Jurkat, Clone E6-1 (cell line): ENCODE measurements at regions not wholly inside any gene's neighbourhood (a gene's known extent, or its start where the extent isn't known, plus 50 kb on each side); places are given as distances from the start of the nearest gene placed in this dataset.

Experiments
- DNase-seq: peaks from one replicate; pipeline ENCODE4 v3.0.0-alpha.2; 2011; ENCODE audit warnings: low read depth, low spot score
- H3K4me3 ChIP-seq: 2 replicates; pipeline ENCODE4 v1.5.1; 2011; ENCODE audit warnings: mild to moderate bottlenecking, low read length, control low read depth, moderate library complexity

DNA sequence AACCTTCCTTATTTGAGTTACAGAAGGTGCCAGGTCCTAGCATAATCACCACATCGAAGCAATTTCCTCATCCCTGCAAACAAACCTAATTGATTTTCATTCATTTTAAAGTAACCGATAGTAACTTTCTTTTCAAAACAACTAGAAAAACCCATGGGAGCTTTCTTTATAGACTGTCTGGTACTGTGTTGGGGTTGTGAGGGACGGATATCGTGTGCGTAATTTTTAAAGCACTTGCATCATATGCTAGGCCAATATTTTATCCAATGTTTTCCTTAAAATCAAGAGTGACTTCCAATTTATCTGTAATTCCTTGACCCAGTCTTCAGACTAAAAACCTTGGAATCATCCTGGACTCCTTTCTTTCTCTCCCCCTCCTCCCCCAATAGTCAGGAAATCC, 271.5 kb upstream of the SESN3 start:
- no peak for DNase-seq

DNA sequence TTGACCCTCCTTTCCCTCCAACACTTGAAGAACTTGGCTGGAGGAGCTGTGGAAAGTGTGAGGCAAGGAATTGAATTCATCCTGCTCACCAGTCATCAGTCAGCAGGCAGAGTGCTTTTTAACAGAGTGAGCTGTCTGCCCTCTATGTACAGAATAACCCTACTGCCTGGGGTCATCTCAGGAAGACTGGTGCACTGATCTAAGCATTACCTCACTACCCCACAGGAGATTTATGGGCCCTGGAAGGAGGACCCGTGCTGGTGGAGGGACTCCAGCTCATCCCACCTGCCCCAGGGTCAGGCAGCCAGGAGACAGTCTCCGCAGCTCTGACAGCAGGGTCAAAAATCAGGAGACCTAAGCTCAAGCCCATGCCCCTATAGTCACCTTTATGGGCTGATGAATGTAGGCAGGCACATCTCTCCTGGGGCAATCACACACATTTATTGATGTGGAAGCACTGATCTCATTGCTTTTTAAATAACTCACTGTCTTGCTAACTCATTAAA, 270.8 kb upstream of the SESN3 start:
- no peak overlapping the region for H3K4me3 ChIP-seq
- DNase-seq = no peak

More for the DNA sequence above, 271.5 kb upstream of the SESN3 start:
- no peak overlapping the region for H3K4me3 ChIP-seq

DNA sequence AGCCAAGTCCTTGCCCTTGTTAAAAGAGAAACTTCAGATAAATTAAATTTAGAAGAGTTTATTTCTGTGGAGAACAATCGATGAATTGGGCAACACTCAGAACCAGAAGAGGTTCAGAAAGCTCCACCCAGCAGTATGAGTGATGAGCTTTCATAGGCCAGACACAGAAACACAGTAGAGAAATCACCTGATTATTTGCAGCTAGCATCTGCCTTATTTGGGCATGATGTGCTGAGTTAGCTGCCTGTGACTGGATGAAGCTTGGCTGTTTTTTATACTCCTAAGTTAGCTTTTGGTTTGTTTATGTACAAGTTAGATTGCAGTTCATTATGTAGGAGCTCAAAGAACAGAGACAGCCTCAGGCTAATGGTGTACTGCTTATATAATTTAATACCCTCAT, 269.5 kb upstream of the SESN3 start:
- DNase-seq = no peak
- H3K4me3 ChIP-seq = no peak overlapping the region

DNA sequence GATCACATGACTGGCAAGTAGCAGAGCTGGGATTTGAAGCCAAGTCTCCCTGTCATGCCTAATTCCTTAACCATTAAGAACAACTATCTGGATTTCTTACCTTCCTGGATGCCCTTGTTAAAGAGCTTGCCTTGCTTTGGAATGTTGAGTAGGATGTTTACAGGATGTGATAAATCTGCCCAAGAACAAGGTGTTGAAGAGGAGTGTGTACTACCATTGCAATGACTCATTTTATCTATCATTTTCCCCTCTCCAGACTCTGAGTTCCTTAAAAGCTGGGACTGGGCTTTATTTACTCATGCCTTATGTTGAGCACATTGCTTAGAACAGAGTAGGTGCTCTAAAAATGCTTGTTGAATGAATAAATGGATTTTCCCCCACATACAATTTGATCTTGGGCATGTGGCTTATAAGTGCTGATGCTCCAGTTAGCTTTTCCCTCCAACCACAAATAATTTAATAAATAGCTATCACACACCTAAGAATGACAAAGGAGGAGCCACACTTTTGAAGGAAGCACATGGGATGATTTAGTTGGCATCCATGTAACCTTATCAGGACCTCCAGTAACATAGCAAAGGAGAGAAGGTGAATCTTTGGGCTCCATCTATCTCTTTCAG, 268.6 kb upstream of the SESN3 start:
- DNase-seq = no peak
- H3K4me3 ChIP-seq = no peak overlapping the region

DNA sequence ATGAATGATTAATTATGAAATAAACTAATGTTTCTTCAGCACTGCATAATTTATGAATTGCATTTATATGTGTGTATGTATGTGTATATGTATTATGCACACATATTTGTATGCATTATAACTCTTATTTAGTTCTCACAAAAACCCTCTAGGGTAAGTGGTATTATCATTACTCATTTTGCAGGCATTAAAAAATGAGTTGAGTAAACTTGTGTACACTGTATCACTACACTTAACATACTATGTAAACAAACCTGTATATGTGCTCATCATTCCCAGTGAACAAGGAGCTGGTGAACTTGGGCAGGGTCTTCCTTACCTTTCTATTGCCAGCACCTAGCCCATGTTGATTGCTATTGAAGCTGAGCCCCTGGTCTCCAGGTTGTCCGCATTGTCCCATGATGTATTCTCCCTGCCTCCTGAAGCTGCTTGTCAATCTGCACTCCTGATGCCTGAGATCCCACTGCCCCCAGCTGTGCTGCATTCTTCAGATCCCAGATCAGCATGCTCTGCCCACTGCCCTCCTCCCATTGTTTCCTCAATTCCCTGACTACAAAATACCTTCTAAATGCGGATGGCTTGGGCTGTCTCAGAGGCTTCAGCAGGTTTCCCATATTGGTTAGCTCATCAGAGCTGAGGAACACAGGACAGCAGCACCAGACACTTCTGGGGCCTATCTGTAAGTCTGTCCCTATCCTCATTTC, 267.9 kb upstream of the SESN3 start:
- no peak for DNase-seq

DNA sequence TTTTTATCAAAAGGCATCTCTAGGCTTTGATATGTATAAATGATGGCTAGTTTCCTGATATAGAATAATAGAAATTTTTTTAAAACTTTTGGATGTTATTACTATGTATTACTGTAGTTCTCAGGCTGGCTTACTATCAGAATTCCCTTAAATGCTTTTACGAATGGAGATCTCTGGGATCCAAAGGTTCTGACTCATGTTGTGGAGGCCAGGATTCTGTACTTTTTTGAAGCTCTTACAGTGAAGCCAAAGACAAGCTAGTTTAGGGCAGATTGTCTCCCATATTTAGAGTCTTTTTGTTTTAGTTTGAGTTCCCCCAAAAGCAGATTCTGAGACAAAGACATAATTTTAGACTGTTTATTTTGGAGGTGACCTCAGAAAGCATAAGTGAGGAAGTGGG, 265.9 kb upstream of the SESN3 start:
- H3K4me3 ChIP-seq = no peak overlapping the region
- no peak for DNase-seq

More for the DNA sequence above, 267.9 kb upstream of the SESN3 start:
- H3K4me3 ChIP-seq = no peak overlapping the region

DNA sequence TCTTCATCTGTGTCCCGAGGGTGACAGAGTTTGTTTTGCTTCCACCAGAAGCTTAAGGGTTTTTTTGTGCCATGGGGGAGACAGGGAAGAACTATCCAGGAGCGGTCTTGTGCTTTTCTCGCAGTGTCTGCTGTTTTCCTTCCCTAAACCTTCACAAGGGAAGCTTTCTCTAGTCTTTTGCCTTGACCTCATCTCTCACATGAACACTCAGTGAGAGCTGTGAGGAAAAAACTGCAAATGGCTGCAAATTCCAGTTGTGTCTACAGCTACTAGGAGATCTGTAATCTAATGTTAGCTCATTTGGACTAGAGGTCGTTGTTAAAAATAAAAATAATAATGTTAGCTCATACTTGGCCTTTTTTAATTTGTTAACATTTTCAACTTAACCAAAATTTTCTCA, 264.7 kb upstream of the SESN3 start:
- no peak for DNase-seq
- no peak overlapping the region for H3K4me3 ChIP-seq

DNA sequence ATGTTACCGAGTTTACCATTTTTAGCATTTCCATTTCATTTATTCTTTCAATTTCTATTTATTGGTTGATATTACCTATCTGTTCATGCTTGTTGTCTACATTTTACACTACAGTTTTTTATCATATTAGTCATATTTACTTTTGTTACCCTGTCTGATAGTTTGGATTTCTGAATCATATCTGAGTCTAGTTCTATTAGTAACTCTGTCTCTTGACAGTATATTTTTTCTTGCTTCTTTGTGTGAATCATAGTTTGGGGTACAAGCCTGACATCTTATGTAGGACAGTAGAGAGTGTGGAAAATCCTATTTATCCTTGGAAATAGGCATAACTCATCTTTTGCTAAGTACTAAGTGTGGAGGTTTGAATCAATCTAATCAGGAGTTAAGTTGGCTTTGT, 263.9 kb upstream of the SESN3 start:
- DNase-seq = no peak
- no peak overlapping the region for H3K4me3 ChIP-seq

DNA sequence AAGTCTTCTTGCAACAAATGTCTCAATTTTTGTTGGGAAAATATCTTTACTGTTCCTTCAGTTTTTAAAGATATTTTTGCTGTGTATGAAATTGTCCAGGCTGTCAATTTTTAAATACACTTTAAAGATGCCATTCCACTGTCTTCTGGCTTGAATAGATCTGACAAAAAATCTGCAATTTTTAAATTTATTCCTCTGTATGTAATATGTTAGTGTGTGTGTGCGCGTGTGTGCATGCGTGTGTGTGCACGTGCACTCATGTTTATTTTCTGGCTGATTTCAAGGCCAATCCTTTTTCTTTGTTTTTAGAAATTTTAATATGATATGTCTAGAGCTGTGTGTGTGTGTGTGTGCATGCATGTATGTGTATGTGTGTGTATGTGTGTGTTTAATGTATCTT, 263.2 kb upstream of the SESN3 start:
- DNase-seq = no peak
- H3K4me3 ChIP-seq = no peak overlapping the region

DNA sequence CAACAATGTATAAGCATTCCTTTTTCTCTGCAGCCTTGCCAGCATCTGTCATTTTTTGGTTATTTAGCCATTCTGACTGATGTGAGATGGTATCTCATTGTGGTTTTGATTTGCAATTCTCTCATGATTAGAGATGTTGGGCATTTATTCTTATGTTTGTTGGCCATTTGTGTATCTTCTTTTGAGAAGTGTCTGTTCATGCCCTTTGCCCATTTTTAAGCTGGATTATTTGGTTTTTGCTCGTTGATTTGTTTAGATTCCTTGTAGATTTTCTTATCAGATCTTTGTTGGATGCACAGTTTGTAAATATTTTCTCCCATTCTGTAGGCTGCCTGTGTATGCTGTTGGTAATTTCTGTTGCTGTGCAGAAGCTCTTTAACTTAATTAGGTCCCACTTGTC, 259.6 kb upstream of the SESN3 start:
- DNase-seq = no peak
- H3K4me3 ChIP-seq = no peak overlapping the region

DNA sequence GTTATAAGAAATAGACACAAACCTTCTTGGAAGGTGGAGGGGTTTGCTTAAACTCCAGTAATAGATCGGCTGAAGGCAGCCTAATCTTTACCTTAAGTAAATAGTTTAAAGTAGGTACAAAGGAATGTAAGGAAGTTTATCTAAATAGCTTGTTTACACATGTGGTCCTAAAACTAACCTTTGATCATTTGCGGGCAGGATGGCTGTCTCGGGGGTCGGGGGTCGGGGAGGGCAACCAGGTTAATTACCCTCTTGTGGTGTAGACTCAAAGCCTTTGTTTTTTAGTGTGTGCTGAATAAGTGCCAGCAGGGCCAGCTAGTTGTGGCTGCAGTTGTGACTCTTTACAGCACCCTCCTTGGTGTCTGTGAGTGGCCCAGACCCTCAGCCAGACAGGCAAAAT, 256.9 kb upstream of the SESN3 start:
- no peak overlapping the region for H3K4me3 ChIP-seq
- DNase-seq = no peak

DNA sequence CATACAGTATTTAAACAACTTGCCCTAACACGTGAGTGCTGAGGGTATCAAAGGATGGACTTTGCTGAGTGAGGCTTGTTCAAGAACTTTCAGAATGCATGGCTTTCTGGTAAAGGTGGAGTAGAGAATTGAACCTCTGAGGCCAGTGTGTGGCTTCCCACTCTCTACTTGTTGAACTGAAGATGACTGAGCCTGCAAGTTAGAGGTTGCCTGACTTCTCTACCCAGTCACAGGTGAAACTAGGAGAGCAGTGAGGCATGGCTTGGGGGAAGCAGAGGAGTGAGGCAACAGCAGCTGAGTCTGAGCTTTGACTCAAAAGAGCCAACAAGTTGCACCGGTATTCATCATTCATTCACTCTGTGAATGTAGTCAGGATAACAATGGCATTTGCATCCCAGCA, 256.4 kb upstream of the SESN3 start:
- H3K4me3 ChIP-seq = no peak overlapping the region
- DNase-seq = no peak

DNA sequence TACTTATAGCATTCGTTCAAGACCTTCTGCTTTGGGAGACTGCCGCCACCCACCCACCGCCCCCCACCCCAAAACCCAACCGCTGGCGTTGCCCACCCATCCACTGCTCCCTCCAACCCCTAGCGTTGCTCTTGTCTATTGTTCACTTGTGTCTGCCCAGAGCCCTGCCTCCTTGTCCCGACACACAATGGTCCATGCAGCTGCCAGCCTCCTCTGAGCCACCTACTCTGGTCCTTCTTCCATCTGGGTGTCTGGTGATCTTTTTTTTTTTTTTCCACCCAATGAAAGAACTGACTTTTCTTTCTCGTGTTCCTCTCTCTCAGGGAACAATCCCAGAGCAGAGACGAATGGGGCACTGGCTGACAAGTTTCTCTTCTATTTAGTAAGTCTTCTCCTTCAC, 256.0 kb upstream of the SESN3 start:
- no peak overlapping the region for H3K4me3 ChIP-seq
- no peak for DNase-seq

DNA sequence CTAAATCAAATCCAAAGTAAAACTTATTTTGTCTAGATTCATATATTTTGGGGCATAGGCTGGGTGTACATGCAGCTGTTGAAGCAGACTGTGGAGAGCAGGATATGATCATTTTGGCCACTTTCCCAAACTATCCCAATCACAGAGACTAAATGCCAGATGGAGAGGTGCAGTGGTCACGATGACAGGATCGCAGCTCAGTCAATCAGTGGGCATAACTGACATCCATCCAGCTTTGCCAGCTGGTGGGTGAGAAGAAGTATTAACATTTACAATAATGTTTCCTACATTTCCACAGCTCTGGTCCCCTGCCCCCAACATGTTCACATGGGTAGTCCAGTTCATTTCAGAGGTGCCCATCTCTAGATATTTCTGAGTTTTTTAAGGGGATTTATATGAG, 255.5 kb upstream of the SESN3 start:
- H3K4me3 ChIP-seq = no peak overlapping the region
- no peak for DNase-seq

DNA sequence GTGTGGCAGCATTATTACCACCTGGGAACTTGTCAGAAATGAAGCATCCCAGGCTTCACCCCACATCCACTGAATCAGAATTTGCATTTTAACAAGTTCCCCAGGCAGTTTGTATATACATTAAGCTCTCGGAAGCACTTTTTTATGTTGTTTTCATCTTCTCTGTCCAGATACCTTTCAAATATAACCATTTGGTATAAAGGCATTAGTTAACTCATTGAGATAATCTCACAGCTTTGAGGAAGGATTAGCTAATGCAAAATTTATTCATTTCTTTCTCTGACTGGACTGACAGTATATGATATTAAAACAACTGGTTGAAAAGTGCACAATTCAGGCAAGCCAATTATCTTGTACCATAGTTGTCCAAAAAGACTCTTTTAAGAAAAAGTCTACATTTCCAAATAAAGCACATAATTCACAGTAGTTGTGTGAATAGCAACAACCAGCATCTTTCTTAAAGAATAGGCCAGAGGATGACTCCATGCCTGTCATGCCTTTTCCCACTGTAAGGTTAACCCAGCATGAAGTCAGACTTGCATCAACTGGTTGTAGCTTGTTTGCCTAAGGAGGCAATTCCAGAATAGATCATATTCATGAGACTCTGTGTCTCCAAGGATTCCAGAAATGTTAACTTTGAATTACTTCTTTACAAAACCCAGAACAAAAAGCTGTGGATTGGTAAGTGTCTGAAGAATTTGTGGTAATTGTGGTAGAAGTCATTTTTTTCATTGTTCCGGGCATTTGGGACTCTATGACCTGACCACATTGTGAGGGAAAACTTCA, 254.3 kb upstream of the SESN3 start:
- no peak overlapping the region for H3K4me3 ChIP-seq
- no peak for DNase-seq

DNA sequence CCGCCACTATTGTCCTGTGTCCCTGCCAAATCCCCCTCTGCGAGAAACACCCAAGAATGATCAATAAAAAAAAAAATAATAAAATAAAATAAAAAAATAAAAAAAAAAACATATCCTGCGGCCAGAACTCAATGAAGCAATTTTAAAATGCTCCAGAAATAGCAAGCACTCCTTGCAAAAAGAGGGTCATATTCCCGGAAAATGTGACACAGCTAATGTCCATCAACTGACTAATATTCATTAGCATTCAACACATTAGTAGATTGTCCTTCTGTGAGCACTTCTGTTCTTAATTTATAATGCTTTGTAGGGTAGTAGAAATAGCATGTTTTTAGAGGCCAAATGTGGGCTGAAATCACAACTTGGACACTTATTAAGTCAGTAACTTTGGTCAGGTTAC, 252.3 kb upstream of the SESN3 start:
- H3K4me3 ChIP-seq = no peak overlapping the region
- no peak for DNase-seq

DNA sequence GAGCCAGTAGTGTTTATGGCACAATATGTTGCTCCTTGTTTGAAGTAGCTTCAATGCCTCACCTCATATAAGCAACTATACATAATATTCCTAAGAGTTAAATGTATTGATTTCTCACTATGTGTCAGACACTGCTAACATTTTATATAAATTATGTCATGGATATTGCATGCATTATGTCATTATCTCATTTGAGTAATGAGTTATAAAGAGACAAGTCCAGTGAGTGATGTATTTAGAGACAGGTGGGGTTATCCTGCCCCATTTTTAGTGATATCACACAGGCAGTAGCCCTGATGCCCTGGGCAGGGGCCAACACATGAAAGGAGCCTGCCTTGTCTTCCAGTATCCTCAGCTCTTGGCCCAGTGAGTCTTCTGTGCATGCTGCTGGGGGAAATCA, 247.0 kb upstream of the SESN3 start:
- no peak for DNase-seq
- no peak overlapping the region for H3K4me3 ChIP-seq

DNA sequence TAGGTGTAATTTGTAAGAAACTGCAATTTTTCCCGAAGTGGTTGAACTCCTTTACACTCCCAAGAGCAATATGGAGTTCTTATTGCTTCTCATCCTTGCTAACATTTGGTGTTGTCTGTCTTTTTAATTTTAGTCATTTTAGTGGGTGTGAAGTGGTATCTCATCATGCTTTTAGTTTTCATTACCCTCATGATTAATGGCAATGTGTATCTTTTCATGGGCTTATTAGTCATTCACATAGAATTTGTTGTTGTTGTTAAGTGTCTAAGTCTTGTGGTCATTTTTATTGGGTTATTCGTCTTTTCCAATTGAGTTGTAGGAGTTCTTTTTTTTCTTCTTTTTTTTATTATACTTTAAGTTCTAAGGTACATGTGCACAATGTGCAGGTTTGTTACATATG, 238.3 kb upstream of the SESN3 start:
- DNase-seq = no peak
- no peak overlapping the region for H3K4me3 ChIP-seq

DNA sequence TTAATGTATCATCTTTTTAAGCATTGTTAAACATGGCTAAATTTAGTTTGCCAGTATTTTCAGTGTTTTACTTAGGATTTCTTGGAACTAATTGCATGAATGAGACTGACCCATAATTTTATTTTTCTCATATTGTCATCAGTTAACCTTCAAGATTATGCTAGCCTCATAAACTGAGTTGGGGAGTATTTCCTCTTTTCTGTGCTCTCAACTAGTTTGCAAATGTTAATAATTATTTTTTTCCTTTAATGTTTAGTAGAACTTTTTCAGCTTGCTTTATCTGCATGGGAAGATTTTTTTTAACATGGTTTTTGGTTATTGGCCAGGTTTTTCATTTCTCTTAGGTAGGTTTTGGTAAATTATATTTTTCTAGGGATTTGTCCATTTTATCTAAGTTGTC, 235.4 kb upstream of the SESN3 start:
- DNase-seq = no peak
- H3K4me3 ChIP-seq = no peak overlapping the region

DNA sequence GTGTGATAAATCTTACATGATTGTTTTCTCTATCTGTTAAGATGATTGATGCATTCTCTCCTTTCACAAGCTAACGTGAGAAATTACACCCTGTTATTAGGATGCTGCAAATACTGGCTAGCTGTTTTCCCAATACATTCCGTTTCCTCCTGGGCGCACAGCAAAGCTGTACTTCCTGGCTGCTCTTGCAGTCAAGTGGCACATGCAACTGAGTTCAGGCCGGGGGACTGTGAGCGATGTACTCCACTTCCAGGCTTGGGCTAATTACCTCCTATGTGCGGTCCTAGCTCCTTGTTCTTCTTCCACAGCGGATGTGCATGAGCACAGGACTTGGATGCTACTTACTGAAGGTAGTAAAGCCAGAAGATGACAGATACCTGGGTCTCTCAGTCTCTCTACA, 234.9 kb upstream of the SESN3 start:
- DNase-seq = no peak
- H3K4me3 ChIP-seq = no peak overlapping the region
